ENCODE measurements at regions not wholly inside any gene's neighbourhood (a gene's known extent, or its start where the extent isn't known, plus 50 kb on each side); places are given as distances from the start of the nearest gene placed in this dataset.
"Not testable (repeated sequence)": the region's sequence is repeated elsewhere in the genome, so short reads cannot be mapped to it uniquely, and the experiment has no call there.

- no peak for DNase-seq (ENCODE audit: low spot score)
- H3K4me3 Mint-ChIP-seq, result no peak overlapping the region
- no peaks in the 10 kb centered on the region for H3K27me3 Mint-ChIP-seq (ENCODE audit: low read depth)
- peaks cover 3% of the 10 kb centered on the region for H3K9me3 Mint-ChIP-seq
- no peaks in the 10 kb centered on the region for H3K36me3 Mint-ChIP-seq (ENCODE audit: low read depth)
- no peak overlapping the region for H3K27ac Mint-ChIP-seq
- H3K4me1 Mint-ChIP-seq (ENCODE audit: low read depth), result no peaks in the 10 kb centered on the region
Observed at GRCh38 chrX:7542587-7543380, 300.2 kb upstream of the VCX start.

GRCh38 chrX:7522860-7523259 lies 320.1 kb upstream of the VCX start:
- H3K36me3 Mint-ChIP-seq (ENCODE audit: low read depth), result no peaks in the 10 kb centered on the region
- H3K27me3 Mint-ChIP-seq (ENCODE audit: low read depth), result no peaks in the 10 kb centered on the region
- H3K9me3 Mint-ChIP-seq, result no peaks in the 10 kb centered on the region
- H3K27ac Mint-ChIP-seq, result no peak overlapping the region
- no peak for DNase-seq (ENCODE audit: low spot score)
- no peaks in the 10 kb centered on the region for H3K4me1 Mint-ChIP-seq (ENCODE audit: low read depth)
- H3K4me3 Mint-ChIP-seq, result no peak overlapping the region

- no peak overlapping the region for H3K4me3 Mint-ChIP-seq
- DNase-seq (ENCODE audit: low spot score), result no peak
- H3K27ac Mint-ChIP-seq, result no peak overlapping the region
- no peaks in the 10 kb centered on the region for H3K4me1 Mint-ChIP-seq (ENCODE audit: low read depth)
- no peaks in the 10 kb centered on the region for H3K36me3 Mint-ChIP-seq (ENCODE audit: low read depth)
- peaks cover 9% of the 10 kb centered on the region for H3K9me3 Mint-ChIP-seq
- no peaks in the 10 kb centered on the region for H3K27me3 Mint-ChIP-seq (ENCODE audit: low read depth)
Observed at GRCh38 chrX:7515681-7516413, 327.1 kb upstream of the VCX start.

- Mint-ChIP-seq H3K4me3 (no peak overlapping the region), H3K27me3 (ENCODE audit: low read depth) (no peaks in the 10 kb centered on the region), H3K4me1 (ENCODE audit: low read depth) (no peaks in the 10 kb centered on the region), H3K27ac (no peak overlapping the region), H3K9me3 (peaks cover 9% of the 10 kb centered on the region), H3K36me3 (ENCODE audit: low read depth) (no peaks in the 10 kb centered on the region)
- DNase-seq (ENCODE audit: low spot score), result no peak
Observed at GRCh38 chrX:7514871-7515599, 327.9 kb upstream of the VCX start.

- no peak for DNase-seq (ENCODE audit: low spot score)
- no peak overlapping the region for H3K4me3 Mint-ChIP-seq
- H3K9me3 Mint-ChIP-seq, result peaks cover 9% of the 10 kb centered on the region
- H3K27me3 Mint-ChIP-seq (ENCODE audit: low read depth), result no peaks in the 10 kb centered on the region
- no peak overlapping the region for H3K27ac Mint-ChIP-seq
- H3K4me1 Mint-ChIP-seq (ENCODE audit: low read depth), result no peaks in the 10 kb centered on the region
- no peaks in the 10 kb centered on the region for H3K36me3 Mint-ChIP-seq (ENCODE audit: low read depth)
Observed at GRCh38 chrX:7512845-7513244, 330.1 kb upstream of the VCX start.

- Mint-ChIP-seq H3K4me3 (no peak overlapping the region), H3K27ac (no peak overlapping the region), H3K4me1 (ENCODE audit: low read depth) (no peaks in the 10 kb centered on the region), H3K36me3 (ENCODE audit: low read depth) (no peaks in the 10 kb centered on the region), H3K9me3 (peaks cover 5% of the 10 kb centered on the region), H3K27me3 (ENCODE audit: low read depth) (no peaks in the 10 kb centered on the region)
- DNase-seq (ENCODE audit: low spot score), result no peak
Observed at GRCh38 chrX:7503251-7503650, 339.7 kb upstream of the VCX start.

- Mint-ChIP-seq H3K36me3 (ENCODE audit: low read depth) (no peaks in the 10 kb centered on the region), H3K4me3 (no peak overlapping the region), H3K27ac (no peak overlapping the region), H3K4me1 (ENCODE audit: low read depth) (no peaks in the 10 kb centered on the region), H3K9me3 (peaks cover 5% of the 10 kb centered on the region), H3K27me3 (ENCODE audit: low read depth) (no peaks in the 10 kb centered on the region)
- DNase-seq (ENCODE audit: low spot score), result no peak
Observed at GRCh38 chrX:7500386-7500785, 342.6 kb upstream of the VCX start.

GRCh38 chrX:7486505-7486904 lies 338.6 kb upstream of the PUDP start:
- H3K9me3 Mint-ChIP-seq, result peaks cover 5% of the 10 kb centered on the region

GRCh38 chrX:7485061-7485460 lies 337.1 kb upstream of the PUDP start:
- Mint-ChIP-seq H3K4me1 (ENCODE audit: low read depth) (no peaks in the 10 kb centered on the region), H3K27me3 (ENCODE audit: low read depth) (no peaks in the 10 kb centered on the region), H3K9me3 (peaks cover 5% of the 10 kb centered on the region), H3K4me3 (no peak overlapping the region), H3K36me3 (ENCODE audit: low read depth) (no peaks in the 10 kb centered on the region), H3K27ac (no peak overlapping the region)
- no peak for DNase-seq (ENCODE audit: low spot score)

More at GRCh38 chrX:7486505-7486904, 338.6 kb upstream of the PUDP start:
- no peaks in the 10 kb centered on the region for H3K27me3 Mint-ChIP-seq (ENCODE audit: low read depth)
- DNase-seq (ENCODE audit: low spot score), result no peak
- no peak overlapping the region for H3K4me3 Mint-ChIP-seq
- H3K36me3 Mint-ChIP-seq (ENCODE audit: low read depth), result no peaks in the 10 kb centered on the region
- H3K27ac Mint-ChIP-seq, result no peak overlapping the region
- H3K4me1 Mint-ChIP-seq (ENCODE audit: low read depth), result no peaks in the 10 kb centered on the region

GRCh38 chrX:7480721-7481120 lies 332.8 kb upstream of the PUDP start:
- no peaks in the 10 kb centered on the region for H3K27me3 Mint-ChIP-seq (ENCODE audit: low read depth)
- peaks cover 5% of the 10 kb centered on the region for H3K9me3 Mint-ChIP-seq
- DNase-seq (ENCODE audit: low spot score), result no peak
- no peaks in the 10 kb centered on the region for H3K36me3 Mint-ChIP-seq (ENCODE audit: low read depth)
- H3K4me1 Mint-ChIP-seq (ENCODE audit: low read depth), result no peaks in the 10 kb centered on the region
- no peak overlapping the region for H3K4me3 Mint-ChIP-seq
- H3K27ac Mint-ChIP-seq, result no peak overlapping the region

GRCh38 chrX:7462110-7462509 lies 314.2 kb upstream of the PUDP start:
- DNase-seq (ENCODE audit: low spot score), result no peak
- Mint-ChIP-seq H3K36me3 (ENCODE audit: low read depth) (no peaks in the 10 kb centered on the region), H3K4me3 (no peak overlapping the region), H3K9me3 (no peaks in the 10 kb centered on the region), H3K27me3 (ENCODE audit: low read depth) (no peaks in the 10 kb centered on the region), H3K4me1 (ENCODE audit: low read depth) (no peaks in the 10 kb centered on the region), H3K27ac (no peak overlapping the region)

- not testable (repeated sequence) for H3K9me3 Mint-ChIP-seq; H3K4me3 Mint-ChIP-seq; H3K4me1 Mint-ChIP-seq (ENCODE audit: low read depth); H3K36me3 Mint-ChIP-seq (ENCODE audit: low read depth); H3K27ac Mint-ChIP-seq; DNase-seq (ENCODE audit: low spot score); H3K27me3 Mint-ChIP-seq (ENCODE audit: low read depth)
Observed at GRCh38 chrX:7461051-7461450, 313.1 kb upstream of the PUDP start.

GRCh38 chrX:7447801-7448499 lies 300.0 kb upstream of the PUDP start:
- no peak for DNase-seq (ENCODE audit: low spot score)
- Mint-ChIP-seq H3K36me3 (ENCODE audit: low read depth) (no peaks in the 10 kb centered on the region), H3K9me3 (no peaks in the 10 kb centered on the region), H3K4me1 (ENCODE audit: low read depth) (no peaks in the 10 kb centered on the region), H3K27ac (no peak overlapping the region), H3K27me3 (ENCODE audit: low read depth) (no peaks in the 10 kb centered on the region), H3K4me3 (no peak overlapping the region)

- H3K4me1 Mint-ChIP-seq (ENCODE audit: low read depth), result no peaks in the 10 kb centered on the region
- no peak overlapping the region for H3K4me3 Mint-ChIP-seq
- no peak overlapping the region for H3K27ac Mint-ChIP-seq
- no peaks in the 10 kb centered on the region for H3K9me3 Mint-ChIP-seq
- no peak for DNase-seq (ENCODE audit: low spot score)
- no peaks in the 10 kb centered on the region for H3K27me3 Mint-ChIP-seq (ENCODE audit: low read depth)
- H3K36me3 Mint-ChIP-seq (ENCODE audit: low read depth), result no peaks in the 10 kb centered on the region
Observed at GRCh38 chrX:7446815-7447214, 298.9 kb upstream of the PUDP start.

Data from T-helper 2 cell treated with Interferon-gamma antibody and Interleukin-4, amounts not matched to agents 5 μg/mL and 100 μg/mL, for 36 hours (primary cell).